ENCODE measurements at regions not wholly inside any gene's neighbourhood (a gene's known extent, or its start where the extent isn't known, plus 50 kb on each side); places are given as distances from the start of the nearest gene placed in this dataset.
"Not testable (repeated sequence)": the region's sequence is repeated elsewhere in the genome, so short reads cannot be mapped to it uniquely, and the experiment has no call there.

DNA sequence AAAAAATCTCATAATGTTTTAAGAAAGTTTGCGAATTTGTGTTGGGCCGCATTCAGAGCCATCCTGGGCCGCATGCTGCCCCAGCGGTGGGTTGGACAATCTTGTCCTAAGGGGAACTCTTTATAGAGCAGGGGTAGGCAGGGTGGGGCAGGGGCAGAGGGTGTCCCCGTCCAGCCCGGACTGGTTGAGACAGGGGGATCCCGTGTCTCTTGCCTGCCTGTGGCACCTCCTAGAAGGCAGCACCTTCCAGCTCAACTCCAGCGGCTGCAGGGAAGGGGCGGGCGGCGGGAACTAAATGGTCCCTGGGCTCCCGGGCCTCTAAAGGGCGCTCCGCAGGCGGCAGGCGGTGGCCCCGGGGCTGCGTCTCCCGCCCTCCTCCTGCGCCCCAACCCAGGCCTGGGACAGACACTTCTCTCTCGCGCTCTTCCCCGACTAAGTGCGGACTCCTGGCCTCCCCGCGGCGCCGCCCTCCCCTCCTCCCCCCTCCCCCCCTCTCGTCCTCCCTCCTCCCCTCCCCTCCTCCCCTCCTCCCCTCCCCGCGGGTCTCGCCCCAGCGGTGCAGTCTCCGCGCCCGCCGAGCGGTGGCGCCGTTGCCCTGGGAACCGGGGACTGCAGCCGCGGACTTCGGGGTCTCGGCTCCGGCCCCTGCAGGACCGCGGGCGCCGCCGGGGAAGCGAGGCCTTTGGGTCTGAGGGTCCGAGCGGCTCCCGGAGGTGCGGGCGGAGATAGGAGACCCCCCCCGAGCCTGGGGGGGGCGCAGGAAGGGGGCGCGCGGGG lies 132.6 kb downstream of the MRPL36 start:
- DNase-seq: no peak

DNA sequence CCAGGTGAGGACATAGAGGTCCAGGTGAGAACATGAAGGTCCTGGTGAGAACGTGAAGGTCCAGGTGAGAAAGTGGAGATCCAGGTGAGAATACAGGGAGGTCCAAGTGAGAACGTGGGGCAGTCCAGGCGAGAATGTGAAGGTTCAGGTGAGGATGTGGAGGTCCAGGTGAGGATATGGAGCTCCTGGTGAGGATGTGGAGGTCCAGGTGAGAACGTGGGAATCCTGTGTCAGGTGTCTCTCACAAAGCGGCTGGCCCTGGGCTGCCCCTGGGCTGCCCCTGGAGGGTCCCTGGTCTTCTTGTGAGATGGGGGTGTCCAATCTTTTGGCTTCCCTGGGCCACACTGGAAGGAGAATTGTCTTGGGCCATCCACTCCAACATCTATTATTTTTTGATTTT lies 133.4 kb downstream of the MRPL36 start:
- DNase-seq: no peak

DNA sequence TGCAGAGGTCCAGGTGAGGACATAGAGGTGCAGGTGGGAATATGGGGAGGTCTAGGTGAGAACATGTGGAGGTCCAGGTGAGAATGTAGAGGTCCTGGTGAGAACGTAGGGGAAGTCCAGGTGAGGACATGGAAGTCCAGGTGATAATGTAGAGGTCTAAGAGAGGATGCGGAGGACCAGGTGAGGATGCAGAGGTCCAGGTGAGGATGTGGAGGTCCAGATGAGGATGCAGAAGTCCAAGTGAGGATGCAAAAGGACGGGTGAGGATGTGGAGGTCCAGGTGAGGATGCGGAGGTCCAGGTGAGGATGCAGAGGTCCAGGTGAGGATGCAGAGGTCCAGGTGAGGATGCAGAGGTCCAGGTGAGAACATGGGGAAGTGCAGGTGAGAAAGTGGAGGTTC lies 133.8 kb downstream of the MRPL36 start:
- no peak for DNase-seq

DNA sequence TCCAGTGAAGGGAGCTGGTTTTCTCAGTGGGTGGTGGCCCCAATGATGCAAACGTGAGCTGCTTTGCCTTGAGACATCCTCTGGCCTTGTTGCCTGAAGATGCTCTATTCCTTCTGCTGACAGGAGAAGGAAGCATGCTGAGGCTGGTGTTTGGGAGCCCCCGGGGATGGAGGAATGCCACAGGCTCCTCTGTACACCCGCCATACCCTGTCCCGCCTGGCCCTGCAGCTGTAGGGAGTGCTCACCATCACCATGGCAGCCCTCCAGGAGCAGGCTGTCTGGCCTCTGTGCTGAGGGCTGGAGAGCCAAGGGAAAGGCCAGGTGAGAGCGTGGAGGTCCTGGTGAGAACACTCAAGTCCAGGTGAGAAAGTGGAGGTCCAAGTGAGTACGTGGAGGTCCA lies 134.4 kb downstream of the MRPL36 start:
- no peak for DNase-seq

DNA sequence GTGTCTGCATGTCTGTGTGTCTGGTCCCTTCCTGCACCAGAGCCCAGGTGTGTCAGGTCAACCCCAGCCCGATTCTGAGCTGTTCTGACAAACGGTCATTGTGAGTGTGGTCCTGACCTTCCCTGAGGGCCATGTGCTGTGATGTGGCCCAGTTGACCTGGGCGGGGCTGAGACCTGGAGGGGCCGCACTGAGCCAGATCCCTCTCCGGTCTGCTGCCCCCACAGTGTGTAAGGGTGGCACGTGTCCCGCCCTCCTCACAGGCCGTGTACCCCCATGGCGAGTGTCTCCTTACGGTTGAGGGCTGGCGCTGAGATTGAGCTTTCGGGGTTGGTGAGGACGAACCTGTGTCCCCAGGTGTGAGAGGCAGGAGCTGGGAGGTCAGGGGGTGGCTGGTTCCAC lies 136.5 kb downstream of the MRPL36 start:
- no peak for DNase-seq

DNA sequence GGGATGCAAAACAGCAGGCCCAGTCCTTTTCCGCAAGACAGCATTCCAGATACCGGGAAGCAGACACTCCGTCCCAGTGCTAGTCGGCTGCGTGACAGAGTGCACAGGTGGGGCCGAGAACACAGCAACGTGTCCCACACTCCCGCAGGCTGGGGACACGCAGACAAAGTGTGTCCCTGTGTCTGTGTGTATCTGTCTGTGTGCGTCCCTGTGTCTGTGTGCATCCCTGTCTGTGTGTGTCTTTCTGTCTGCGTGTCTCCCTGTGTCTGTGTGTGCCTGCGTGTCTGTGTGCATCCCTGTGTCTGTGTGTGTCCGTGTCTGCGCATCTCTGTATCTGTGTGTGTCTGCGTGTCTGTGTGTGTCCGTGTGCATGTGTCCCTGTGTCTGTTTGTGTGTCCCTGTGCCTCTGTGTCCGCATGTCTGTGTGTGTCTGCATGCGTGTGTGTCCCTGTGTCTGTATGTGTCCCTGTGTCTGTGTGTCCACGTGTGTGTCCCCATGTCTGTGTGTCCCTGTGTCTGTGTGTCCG lies 137.0 kb downstream of the MRPL36 start:
- no peak for DNase-seq

DNA sequence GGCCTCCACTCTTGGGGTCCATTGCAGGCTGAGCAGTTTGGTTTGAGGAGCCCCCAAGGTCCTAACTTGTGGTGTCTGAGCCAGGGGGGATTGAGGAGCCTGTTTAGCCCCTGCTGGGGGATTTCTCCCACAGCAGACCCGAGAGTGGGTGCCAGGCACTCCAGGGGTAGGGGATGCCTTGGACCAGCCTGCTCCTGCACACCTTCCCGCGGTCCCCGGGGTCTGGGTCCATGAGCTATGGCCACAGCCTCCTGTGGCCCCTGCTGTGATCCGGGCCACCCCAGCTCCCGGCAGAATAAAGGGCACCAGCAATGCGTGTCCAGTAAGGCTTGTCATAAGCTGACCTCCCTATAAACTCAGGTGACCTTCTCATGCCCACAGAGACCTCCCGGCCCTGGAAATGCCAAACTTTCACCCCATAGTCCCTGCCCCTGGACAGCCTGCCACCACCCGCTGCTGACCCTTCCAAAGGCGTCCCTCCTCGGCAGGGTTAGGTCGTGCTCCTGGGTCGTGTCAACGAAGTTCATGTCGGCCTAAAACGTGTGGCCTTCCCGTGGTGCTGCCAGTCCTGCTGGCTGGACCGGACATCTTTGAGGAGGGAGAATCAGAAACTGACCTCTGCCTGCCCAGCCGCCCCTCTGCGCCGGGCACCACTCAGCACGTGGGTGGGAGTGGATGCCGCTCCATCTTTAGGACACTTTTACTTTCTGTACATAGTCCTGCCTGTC lies 137.6 kb downstream of the MRPL36 start:
- DNase-seq: no peak

DNA sequence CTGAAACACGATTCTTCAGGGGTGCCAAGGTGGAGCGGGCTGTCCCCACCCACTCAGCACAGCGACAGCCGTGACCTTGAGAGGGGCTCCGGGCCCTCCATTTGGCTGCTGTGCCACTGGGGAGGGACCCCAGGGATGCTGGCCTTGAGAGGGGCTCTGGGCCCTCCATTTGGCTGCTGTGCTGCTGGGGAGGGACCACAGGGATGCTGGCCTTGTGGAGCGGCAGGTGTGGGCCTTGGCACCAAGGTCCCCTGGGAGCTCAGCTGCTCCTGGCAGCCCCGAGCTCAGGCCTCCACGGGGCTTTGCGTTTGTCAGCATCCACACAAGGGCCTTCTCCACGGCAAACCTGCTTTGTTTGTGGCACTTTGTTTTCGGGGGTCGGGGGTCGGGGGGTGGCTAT lies 137.6 kb upstream of the LPCAT1 start:
- no peak for DNase-seq

DNA sequence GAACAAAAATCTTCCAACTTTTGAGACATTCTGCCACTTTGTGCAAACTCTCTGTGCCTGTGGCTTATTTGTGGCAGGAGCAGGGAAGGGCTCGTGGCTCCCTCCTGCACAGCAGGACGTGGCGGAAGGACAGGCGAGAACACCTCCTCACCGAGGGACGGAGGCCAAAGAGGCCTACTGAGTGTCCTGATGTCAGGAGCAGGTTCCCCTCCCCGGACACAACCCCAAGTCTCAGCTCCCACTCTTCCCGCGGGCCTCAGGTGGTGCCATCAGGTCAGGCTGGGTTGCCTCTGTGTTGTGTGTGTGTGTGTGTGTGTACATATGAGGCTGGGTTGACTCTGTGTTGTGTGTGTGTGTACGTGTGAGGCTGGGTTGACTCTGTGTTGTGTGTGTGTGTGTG lies 136.8 kb upstream of the LPCAT1 start:
- DNase-seq: no peak

DNA sequence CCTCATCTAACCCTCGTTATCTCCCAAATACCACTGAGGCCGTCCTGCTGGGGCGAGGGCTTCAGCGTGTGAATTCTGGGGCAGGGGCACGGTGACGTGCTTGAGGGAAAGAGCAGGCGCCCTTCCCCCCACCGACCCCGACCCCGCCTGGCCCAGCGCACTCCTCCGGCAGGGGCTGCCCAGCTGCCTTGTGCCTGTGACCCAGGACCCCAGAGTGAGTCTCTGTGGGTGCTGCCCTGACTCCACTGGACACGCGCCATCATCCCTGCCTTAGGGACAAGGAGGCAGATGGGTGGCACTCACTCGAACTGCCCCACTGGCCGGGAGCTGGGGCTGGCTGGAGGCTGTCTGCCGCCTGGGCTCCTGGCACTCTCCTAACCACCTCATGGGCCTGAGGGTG lies 136.2 kb upstream of the LPCAT1 start:
- DNase-seq: no peak

DNA sequence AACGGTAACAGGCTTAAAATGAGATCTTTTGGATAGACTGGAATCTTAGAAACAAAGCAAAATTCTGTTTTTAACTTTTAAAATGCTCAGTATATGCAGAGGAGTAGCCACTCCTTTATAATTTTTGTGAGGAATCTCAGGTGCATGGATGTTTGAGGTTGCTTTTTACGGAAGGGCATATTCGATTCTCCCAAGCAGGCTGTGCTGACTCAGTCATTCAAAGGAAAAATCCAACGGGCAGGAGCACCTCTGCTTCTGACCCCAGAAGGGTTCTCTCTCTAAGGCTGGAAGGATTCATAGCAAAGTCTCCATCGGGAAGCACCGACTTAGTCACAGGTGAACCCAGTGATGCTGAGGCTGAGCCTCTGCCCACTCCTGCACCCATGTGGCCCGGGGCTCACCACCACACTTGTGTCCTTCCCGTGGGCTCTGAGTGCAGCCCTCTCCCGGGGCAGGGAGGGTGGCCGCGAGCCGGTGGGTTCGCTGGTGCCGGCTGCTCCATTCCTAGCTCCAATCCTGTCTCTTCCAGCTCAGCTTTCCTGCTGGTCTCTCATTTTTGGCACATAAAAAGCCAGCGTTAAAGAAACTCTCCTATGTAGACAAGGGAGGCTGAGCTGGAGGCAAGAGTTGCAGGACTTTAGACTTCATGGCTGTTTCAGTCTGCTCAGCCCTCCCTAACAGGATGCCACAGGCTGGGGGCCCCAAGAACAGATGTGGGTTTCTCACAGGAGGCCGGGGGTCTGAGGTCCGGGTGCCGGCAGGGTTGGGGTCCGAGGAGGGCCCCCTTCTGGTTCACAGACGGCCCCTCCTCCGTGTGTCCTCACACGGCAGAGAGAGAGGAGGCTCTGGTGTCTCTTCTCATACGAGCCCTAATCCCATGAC lies 135.6 kb upstream of the LPCAT1 start:
- no peak for DNase-seq

DNA sequence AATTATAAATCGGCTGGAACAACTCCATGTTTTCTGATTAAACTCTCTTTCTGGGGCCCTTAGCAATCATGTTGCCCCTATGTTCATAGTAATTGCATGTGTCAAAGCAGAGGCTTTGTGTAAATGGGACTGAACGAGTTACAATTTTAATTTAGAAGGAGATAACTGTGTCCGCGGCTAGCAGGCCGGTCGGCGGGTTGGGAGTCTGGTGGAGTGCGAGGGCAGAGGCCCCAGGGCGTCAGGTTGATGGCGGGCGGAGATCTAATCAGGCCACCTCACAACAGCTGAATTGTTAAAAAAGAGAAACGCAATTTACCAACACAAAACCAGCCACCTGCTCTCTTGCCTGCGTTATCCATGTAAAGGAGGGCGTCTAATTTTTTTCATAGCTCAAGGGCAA lies 134.9 kb upstream of the LPCAT1 start:
- DNase-seq: no peak

DNA sequence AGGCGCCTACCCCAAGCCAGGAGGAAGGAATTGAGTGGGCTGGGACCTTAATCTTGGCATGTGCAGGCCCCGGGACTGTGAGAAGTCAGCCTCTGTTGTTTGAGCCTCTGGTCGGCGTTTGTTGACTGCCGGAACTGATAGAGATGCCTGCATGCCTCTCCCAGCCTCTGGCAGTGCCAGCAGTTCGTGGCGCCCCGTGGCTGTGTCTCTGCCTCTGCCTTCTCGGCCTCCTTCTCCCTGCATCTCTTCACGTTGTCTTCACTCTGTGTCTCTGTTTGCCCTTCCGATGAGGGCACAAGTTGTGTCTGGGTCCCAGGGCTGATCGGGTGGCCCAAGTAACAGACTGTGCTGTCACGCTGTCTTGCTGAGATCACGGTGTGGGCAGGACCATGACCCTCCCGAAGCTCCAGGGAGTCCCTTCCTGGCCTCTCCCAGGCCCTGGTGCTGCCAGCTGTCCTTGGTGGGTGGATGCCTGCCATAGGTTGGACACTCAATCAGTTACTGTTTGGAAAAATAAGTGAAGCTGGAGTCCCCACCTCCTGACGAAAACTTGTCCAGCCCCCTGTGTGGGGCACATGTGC lies 133.5 kb upstream of the LPCAT1 start:
- DNase-seq: no peak

DNA sequence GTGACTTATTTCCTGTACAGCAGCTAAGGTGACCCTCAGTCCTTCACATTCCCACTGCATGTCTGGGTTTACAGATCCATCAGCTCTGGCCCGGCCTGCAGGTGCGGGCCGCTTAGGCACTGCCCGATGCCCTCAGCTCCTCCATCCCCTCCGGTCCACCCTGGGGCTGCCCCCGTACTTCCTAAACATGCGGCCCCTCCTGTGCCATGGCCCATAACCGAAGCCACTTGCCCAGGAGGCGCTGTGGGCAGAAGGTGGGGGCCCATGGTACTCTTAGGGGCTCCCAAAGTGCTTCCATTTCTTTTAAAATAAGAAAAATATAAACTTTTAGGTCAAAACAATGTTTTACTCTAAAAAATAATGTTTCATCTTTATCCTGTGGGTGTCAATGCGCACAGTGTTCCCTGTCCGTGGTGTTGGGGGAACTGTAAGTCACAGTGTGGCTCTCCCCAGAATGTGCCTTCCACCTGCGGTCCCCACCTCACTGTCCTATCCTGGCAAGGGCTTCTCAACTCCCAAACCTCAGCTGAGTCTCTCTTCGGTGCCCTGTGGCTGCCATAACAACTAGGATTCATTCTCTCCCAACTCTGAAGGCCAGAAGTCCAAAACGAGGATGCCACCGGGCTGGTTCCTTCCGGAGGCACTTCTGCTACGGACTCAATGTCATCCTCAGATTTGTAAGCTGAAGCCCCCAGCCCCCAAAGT lies 132.7 kb upstream of the LPCAT1 start:
- no peak for DNase-seq

DNA sequence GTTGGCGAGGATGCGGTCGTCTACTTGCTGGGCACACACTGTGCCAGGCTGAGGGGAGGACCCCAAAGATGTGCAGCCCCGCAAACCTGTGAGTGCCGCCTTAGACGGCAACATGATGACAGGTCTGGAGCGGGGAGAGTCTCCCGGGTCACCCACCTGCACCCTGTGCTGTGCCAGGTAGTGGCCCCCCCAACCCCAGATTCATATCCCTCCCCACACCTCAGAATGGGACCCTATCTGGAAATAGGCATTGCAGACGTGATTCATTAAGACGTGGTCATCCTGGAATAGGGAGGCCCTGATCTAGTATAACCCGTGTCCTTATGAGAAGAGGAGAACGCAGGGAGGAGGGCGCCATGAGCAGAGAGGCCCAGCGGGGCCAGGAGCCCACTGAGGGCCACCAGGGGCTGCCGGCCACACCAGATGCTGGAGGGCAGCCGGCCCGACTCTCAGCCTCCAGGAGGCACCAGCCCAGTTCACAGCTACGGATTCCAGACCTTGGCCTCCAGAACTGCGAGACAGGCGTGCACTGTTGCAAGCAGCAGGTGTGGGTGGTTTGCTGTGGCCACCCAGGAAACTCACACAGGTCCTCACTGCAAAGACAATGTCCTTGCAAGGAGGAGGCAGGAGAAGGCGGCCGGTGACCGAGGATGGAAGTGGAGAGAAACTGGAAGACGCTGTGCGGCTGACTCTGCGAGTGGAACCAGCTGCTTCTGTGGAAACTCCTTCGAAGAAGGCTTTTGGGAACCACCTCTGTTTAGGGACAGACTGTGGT lies 131.9 kb upstream of the LPCAT1 start:
- no peak for DNase-seq

DNA sequence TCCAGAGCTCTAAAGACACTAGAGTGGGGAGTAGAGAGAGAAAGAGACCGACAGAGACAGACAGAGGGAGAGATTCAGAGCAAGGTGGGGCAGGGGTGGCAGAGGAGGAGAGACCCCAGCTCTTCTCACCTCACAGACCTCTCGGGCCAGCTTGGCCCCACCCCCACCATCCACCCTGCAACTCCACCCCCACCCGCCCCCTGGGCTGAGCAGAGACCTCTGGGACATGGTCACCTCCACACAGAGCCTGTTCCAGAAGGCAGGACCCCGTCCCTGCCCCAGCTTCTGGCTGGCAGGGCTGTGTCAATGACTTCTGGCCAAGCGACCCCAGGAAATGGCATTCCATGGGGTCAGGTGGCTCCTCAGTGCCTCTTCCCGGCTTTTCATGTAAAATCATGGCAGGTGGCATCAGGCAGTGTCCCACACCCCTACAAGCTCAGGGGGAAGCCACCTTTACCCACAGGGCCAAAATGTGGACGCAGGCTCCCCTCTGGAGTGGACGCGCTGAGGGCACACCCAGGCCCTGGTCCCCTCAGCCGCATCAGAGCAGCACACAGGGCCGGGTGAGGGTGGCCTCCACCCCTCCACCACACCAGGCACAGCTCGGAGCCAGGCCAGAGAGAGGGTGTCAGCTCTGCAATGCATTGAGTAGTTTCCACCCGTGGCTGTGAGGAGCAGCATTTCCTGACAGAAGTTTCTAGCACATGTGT lies 131.2 kb upstream of the LPCAT1 start:
- no peak for DNase-seq

DNA sequence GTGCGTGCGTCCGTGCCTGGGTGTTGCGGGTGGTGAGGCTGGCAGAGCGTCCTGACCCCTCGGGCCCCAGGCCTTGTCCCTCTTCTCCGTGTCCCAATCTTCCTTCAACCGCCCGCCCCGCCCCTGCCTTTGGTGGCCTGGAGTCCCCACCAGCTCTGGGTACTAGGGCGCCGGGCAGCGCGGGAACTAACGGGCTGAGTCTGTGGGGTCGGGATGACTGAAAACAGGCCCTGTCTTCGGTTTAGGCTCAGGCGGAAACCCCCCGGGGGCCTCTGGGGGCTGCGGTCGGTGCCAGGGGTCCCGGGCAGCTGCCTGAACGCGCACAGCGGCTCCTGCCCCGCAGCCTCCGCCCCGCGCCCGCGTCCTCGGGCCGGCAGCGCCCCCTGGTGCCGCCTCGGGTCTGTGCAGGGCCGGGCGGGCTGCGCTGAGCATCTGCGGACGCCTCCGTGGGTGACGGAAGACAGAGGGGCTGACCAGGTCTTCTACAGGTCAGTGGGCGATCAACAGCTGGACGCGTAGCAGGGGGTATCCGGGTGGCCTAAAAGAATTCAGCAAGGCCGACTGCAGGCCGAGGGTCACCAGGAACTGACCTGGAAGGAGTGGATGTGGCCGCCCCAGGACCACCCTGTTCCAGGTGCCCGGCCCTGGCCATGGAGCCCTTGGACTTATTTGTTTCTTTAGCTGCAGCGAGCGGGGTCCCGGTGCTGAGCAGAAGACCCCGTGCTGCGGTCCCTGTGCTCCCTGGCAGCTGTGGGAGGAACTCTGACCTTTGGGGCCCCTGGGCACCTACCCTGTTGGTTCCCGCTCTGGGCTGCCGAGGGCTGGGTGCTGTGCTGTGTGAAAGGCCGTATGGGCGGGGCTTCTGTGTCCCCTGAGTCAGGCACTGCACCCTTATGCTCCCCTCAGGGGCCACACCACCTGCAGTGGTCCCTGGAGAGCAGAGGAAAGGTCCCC lies 130.2 kb upstream of the LPCAT1 start:
- DNase-seq: not testable (repeated sequence)

DNA sequence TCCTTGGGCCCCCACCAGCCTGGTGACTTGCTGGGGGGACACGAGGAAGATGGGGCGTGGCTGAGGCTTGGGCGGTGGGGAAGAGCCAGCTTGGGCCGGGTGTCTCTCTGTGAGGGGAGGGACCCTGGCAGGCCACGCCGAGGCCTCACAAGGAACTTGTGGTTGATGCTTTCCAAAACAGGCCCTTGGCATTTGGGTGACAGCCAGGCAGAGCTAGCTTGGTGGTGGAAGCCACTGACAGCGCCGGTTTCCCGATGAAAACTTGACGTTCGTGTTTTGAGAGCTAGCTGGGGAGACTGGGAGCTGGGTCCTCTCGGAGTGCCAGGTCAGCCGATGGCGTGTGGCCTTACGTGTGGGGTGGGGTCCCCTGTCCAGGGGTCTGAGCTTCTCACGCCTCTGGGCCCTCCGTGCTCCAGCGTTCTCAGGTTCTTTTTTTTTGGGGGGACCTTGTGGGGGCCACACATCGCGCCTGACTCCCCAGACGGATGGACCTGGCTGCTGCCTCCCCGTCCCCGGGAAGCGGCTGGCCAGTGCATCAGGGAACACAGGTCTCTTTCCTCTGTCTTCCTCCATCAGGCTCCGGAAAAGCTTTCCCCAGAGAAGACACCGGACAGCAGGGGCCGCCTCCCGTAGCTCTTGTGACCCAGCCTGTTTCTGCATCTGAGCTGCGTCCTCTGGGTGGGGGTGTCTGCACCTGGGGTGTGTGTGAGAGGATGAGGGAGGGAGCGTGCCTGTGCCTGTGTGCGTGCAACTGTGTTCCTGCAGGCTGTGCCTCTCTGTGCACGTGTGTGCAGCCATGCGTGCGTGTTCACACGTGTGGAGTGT lies 129.3 kb upstream of the LPCAT1 start:
- DNase-seq: no peak

Data from NCI-H510A (cell line).